Keratinocyte (primary cell): ENCODE measurements at regions not wholly inside any gene's neighbourhood (a gene's known extent, or its start where the extent isn't known, plus 50 kb on each side); places are given as distances from the start of the nearest gene placed in this dataset.

ENCODE experiments used
- DNase-seq: peaks from one replicate; pipeline ENCODE4 v3.0.0-alpha.2; 2011; ENCODE audit warnings: low read depth, missing footprints, low spot score
- FAIRE-seq: peaks from 2 replicates; lab custom pipeline; 2011; peaks lifted over from hg19 to GRCh38; lab: Jason Lieb, UNC
- H2AFZ ChIP-seq: 2 replicates; pipeline ENCODE4 v1.6.0; 2012; ENCODE audit warnings: low read length, control low read depth, inconsistent platforms; ENCODE audit not compliant: control insufficient read depth
- H3K27ac ChIP-seq: 2 replicates; pipeline ENCODE4 v1.5.1; 2011; ENCODE audit warnings: low read length; ENCODE audit not compliant: control insufficient read depth, insufficient read depth
- H3K27me3 ChIP-seq: 3 replicates; pipeline ENCODE4 v1.6.0; 2011; ENCODE audit warnings: low read length; ENCODE audit not compliant: control insufficient read depth, insufficient read depth; ENCODE audit errors: extremely low read depth
- H3K36me3 ChIP-seq, 2 experiments: 2 replicates in 1 of 2; 3 replicates in 1 of 2; pipeline ENCODE4 v1.5.1; 2011; ENCODE audit warnings: low read length in 2 of 2, mild to moderate bottlenecking in 1 of 2; ENCODE audit not compliant: control insufficient read depth in 2 of 2, insufficient read depth in 2 of 2; ENCODE audit errors: extremely low read depth in 1 of 2
- H3K4me1 ChIP-seq: 3 replicates; pipeline ENCODE4 v1.5.1; 2011; ENCODE audit warnings: low read length; ENCODE audit not compliant: control insufficient read depth, insufficient read depth; ENCODE audit errors: extremely low read depth
- H3K4me2 ChIP-seq: 3 replicates; pipeline ENCODE4 v1.6.0; 2011; ENCODE audit warnings: low read depth, low read length; ENCODE audit not compliant: control insufficient read depth, insufficient read depth; ENCODE audit errors: extremely low read depth
- H3K4me3 ChIP-seq, 3 experiments: fragments of 200-600 bp in 1 of 3; sonication (generic) in 1 of 3; 2 replicates in 2 of 3; 3 replicates in 1 of 3; pipeline ENCODE4 v1.5.1; 2011 to 2016; ENCODE audit warnings: low read length in 3 of 3, mild to moderate bottlenecking in 3 of 3, control low read depth in 2 of 3, inconsistent platforms in 1 of 3, low read depth in 1 of 3, mixed read lengths in 1 of 3, mixed run types in 1 of 3, moderate library complexity in 1 of 3; ENCODE audit not compliant: control insufficient read depth in 2 of 3, insufficient read depth in 2 of 3; ENCODE audit errors: extremely low read depth in 1 of 3
- H3K79me2 ChIP-seq: 2 replicates; pipeline ENCODE4 v1.6.0; 2012; ENCODE audit warnings: low read length; ENCODE audit not compliant: control insufficient read depth, insufficient read depth
- H3K9ac ChIP-seq: 3 replicates; pipeline ENCODE4 v1.6.0; 2011; ENCODE audit warnings: low read length; ENCODE audit not compliant: control insufficient read depth, insufficient read depth; ENCODE audit errors: extremely low read depth
- H3K9me1 ChIP-seq: 3 replicates; pipeline ENCODE4 v1.6.0; 2011; ENCODE audit warnings: low read length; ENCODE audit not compliant: control insufficient read depth, insufficient read depth; ENCODE audit errors: extremely low read depth
- H3K9me3 ChIP-seq: 2 replicates; pipeline ENCODE4 v1.5.1; 2012; ENCODE audit warnings: low read depth, low read length; ENCODE audit not compliant: control insufficient read depth
- H4K20me1 ChIP-seq: 3 replicates; pipeline ENCODE4 v1.6.0; 2011; ENCODE audit warnings: low read length; ENCODE audit not compliant: control insufficient read depth, insufficient read depth; ENCODE audit errors: extremely low read depth
- CTCF ChIP-seq, 3 experiments: IDR thresholded peaks in 1 of 3; conservative IDR thresholded peaks in 1 of 3; optimal IDR thresholded peaks in 1 of 3; 2 replicates in 2 of 3; 3 replicates in 1 of 3; pipeline versions ENCODE3 to v1.5.1; 2011; ENCODE audit warnings: low read length in 3 of 3, mild to moderate bottlenecking in 3 of 3, moderate library complexity in 2 of 3, control low read depth in 1 of 3, inconsistent platforms in 1 of 3; ENCODE audit not compliant: insufficient read depth in 2 of 3; ENCODE audit errors: extremely low read depth in 1 of 3
- EZH2 ChIP-seq: IDR thresholded peaks from one replicate; pipeline ENCODE4 v1.6.1; 2012; ENCODE audit warnings: inconsistent platforms, mild to moderate bottlenecking, low read length, moderate library complexity
- dilution Hi-C: fragments of 300-500 bp; cut with MboI; formaldehyde crosslinking; loops from one replicate; pipeline ENCODE4 v1.7.0; 2020; ENCODE audit warnings: low sequenced_read_pairs; ENCODE audit not compliant: extremely low pct_ligation_motif_present

- no peaks in the 10 kb centered on the region for H3K9me1 ChIP-seq
- no peak overlapping the region for H3K4me3 ChIP-seq
- FAIRE-seq (no peak), DNase-seq (no peak)
- no peaks in the 10 kb centered on the region for H3K79me2 ChIP-seq
- TF ChIP-seq EZH2: no peak
- no peaks in the 10 kb centered on the region for H3K4me1 ChIP-seq
- H4K20me1 ChIP-seq: no peaks in the 10 kb centered on the region
- H3K36me3 ChIP-seq: no peaks in the 10 kb centered on the region
- no peak overlapping the region for H2AFZ ChIP-seq
- H3K27me3 ChIP-seq: no peaks in the 10 kb centered on the region
- H3K27ac ChIP-seq: no peak overlapping the region
- no peaks in the 10 kb centered on the region for H3K9me3 ChIP-seq
- no peak overlapping the region for H3K9ac ChIP-seq
- H3K4me2 ChIP-seq: no peak overlapping the region
- dilution Hi-C loops: no loop called here
Observed at GRCh38 chr1:163439471-163439870, 117.7 kb downstream of the NUF2 start.

GRCh38 chr1:163440090-163440489 lies 118.3 kb downstream of the NUF2 start:
- H3K4me2 ChIP-seq: no peak overlapping the region
- dilution Hi-C loops: no loop called here
- H3K4me3 ChIP-seq: no peak overlapping the region
- H3K36me3 ChIP-seq: no peaks in the 10 kb centered on the region
- H4K20me1 ChIP-seq: no peaks in the 10 kb centered on the region
- no peaks in the 10 kb centered on the region for H3K4me1 ChIP-seq
- no peaks in the 10 kb centered on the region for H3K9me3 ChIP-seq
- no peak for DNase-seq
- no peak for TF ChIP-seq CTCF (optimal IDR thresholded peaks at IDR 0.05 in 1 of 3, IDR thresholded peaks at IDR 0.05 in 1 of 3, conservative IDR thresholded peaks at IDR 0.05 in 1 of 3; ENCODE audit: extremely low read depth in 1 of 3, insufficient read depth in 2 of 3, low read length in 3 of 3)
- TF ChIP-seq EZH2: no peak
- H3K27ac ChIP-seq: no peak overlapping the region
- H3K9me1 ChIP-seq: no peaks in the 10 kb centered on the region
- H3K9ac ChIP-seq: no peak overlapping the region
- no peaks in the 10 kb centered on the region for H3K79me2 ChIP-seq
- no peaks in the 10 kb centered on the region for H3K27me3 ChIP-seq
- FAIRE-seq: no peak
- no peak overlapping the region for H2AFZ ChIP-seq

- no peak overlapping the region for H3K4me2 ChIP-seq
- no peak overlapping the region for H2AFZ ChIP-seq
- FAIRE-seq (no peak), DNase-seq (no peak)
- dilution Hi-C loops: no loop called here
- no peaks in the 10 kb centered on the region for H4K20me1 ChIP-seq
- no peaks in the 10 kb centered on the region for H3K27me3 ChIP-seq
- TF ChIP-seq EZH2: no peak
- TF ChIP-seq CTCF (optimal IDR thresholded peaks at IDR 0.05 in 1 of 3, IDR thresholded peaks at IDR 0.05 in 1 of 3, conservative IDR thresholded peaks at IDR 0.05 in 1 of 3; ENCODE audit: extremely low read depth in 1 of 3, insufficient read depth in 2 of 3, low read length in 3 of 3): no peak
- H3K4me1 ChIP-seq: no peaks in the 10 kb centered on the region
- no peak overlapping the region for H3K27ac ChIP-seq
- H3K9me1 ChIP-seq: no peaks in the 10 kb centered on the region
- H3K36me3 ChIP-seq: no peaks in the 10 kb centered on the region
- H3K9ac ChIP-seq: no peak overlapping the region
- H3K9me3 ChIP-seq: no peaks in the 10 kb centered on the region
- H3K4me3 ChIP-seq: no peak overlapping the region
- no peaks in the 10 kb centered on the region for H3K79me2 ChIP-seq
Observed at GRCh38 chr1:163442231-163442879, 120.6 kb downstream of the NUF2 start.
